ENCODE measurements at regions not wholly inside any gene's neighbourhood (a gene's known extent, or its start where the extent isn't known, plus 50 kb on each side); places are given as distances from the start of the nearest gene placed in this dataset.
A peak's percentile ranks its signal among the peaks of the same experiment; 100 is the strongest.
"Not testable (repeated sequence)": the region's sequence is repeated elsewhere in the genome, so short reads cannot be mapped to it uniquely, and the experiment has no call there.

DNA sequence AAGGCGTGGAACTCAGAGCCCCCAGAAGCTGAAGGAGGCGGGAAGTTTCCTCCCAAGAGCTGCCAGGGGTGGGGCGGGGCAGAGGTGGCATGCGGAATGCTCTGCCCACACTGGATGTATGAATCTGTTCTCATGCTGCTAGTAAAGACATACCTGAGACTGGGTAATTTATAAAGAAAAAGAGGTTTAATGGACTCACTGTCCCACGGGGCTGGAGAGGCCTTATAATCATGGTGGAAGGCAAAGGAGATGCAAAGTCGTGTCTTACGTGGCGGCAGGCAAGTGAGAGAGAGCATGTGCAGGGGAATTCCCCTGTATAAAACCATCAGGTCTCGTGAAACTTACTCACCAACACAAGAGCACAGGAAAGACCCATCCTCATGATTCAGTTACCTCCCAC lies 57.6 kb downstream of the SMIM38 start:
- H3K4me3 Mint-ChIP-seq = no peak overlapping the region
- H3K27ac Mint-ChIP-seq = peak overlapping the region in 1 of 10 donors; percentile 13
- POLR2A ChIA-PET = interaction anchor here (1.1 kb wide), 1 partner anchor 111 kb away, joined by 3 read pairs; no protein-coding TSS in a partner anchor
- H3K27me3 Mint-ChIP-seq = peaks cover 2 to 21% (median 14%) of the 10 kb centered on the region in 5 donors
- ATAC-seq = no peak
- peaks cover 0 to 3% (median under 1%) of the 10 kb centered on the region in 9 donors for H3K9me3 Mint-ChIP-seq
- peaks cover 0 to 3% (median 0%) of the 10 kb centered on the region in 3 donors for H3K36me3 Mint-ChIP-seq
- H3K4me1 Mint-ChIP-seq = peaks cover 0 to 18% (median 8%) of the 10 kb centered on the region in 4 donors
- DNase-seq = no peak

DNA sequence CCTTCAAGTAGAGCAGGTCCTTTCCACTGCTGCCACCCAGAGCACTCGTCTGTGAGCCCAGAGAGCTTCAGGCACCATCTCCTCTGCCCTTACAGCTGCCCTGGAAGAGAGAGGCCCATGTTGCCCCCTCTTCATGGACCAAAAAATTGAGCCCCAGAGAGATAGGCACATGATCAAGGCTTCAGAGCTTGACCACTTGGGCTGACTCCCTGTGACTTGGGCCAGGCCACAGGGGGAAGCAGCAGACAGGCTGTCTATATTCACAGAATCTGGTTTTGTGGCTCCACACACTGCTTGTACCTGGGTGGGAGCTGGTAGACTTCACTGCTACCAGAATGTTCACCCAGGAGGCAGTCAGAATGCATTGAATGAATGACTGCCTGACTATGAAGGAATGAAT lies 58.2 kb downstream of the SMIM38 start:
- H3K27me3 Mint-ChIP-seq = peaks cover 2 to 21% (median 14%) of the 10 kb centered on the region in 5 donors
- H3K36me3 Mint-ChIP-seq = no peaks in the 10 kb centered on the region
- H3K4me3 Mint-ChIP-seq = no peak overlapping the region
- no peak for ATAC-seq
- no peak for DNase-seq
- no peaks in the 10 kb centered on the region for H3K9me3 Mint-ChIP-seq
- POLR2A ChIA-PET = interaction anchor here (1.1 kb wide), 1 partner anchor 112 kb away, joined by 3 read pairs; no protein-coding TSS in a partner anchor
- H3K4me1 Mint-ChIP-seq = peaks cover 0 to 18% (median 8%) of the 10 kb centered on the region in 4 donors
- H3K27ac Mint-ChIP-seq = no peak overlapping the region

DNA sequence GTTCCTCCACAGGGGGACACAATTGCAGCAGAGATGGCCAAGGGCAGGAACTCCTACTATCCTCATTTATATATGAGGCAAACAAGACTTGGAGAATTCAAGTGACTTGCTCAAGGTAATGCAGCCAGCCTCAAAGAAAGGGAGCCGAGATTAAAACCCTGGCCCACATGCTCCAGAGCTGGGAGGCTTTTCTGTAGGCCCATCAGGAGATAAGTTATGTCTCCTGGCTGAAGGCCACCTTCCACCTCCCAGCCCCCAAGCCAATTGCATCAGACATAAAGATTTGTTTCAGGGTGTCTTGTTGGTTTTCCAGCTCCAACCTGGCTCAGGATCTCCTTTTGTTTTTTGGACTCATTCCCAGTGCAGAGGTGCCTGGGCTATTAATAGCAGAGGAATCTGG lies 59.5 kb downstream of the SMIM38 start:
- Mint-ChIP-seq H3K27ac (no peak overlapping the region), H3K4me1 (peaks cover 0 to 18% (median 8%) of the 10 kb centered on the region in 4 donors), H3K36me3 (no peaks in the 10 kb centered on the region), H3K4me3 (no peak overlapping the region), H3K9me3 (no peaks in the 10 kb centered on the region), H3K27me3 (peaks cover 1 to 15% (median 8%) of the 10 kb centered on the region in 5 donors)
- POLR2A ChIA-PET = no interaction called here
- no peak for DNase-seq
- no peak for ATAC-seq

DNA sequence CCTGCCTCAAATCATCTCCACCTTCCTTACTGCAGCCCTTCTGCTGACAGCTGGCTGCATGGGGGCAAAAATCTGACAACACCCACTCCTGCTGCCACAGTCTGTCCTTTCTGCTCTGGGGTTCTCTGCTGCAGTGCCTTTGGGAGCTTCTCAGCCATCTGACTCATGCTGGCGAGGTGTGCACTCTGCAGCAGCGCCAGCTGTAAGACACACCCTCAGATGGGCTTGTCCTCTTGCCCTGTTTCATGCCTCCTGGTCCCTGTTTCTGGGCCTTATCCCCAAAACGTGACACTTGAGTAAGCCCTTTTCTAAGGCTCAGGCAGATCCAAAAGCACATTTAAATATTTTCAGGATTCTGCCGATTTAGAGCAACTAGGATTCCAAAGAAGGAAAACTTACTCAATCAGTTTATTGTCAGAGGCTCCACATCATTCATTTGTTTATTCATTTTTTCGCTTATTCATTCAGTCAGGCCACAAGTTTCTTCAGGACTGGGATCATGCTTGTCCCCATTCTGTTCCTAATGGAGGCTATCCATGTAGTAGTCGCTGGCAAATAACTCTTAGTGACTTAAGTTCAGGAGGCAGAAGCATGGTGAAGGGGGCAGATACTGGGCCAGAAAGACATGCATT lies 60.2 kb downstream of the SMIM38 start:
- peaks cover 1 to 12% (median 7%) of the 10 kb centered on the region in 5 donors for H3K27me3 Mint-ChIP-seq
- ATAC-seq = no peak
- DNase-seq = peak in 1 of 10 donors; percentile 5
- no peak overlapping the region for H3K4me3 Mint-ChIP-seq
- H3K4me1 Mint-ChIP-seq = peaks cover 0 to 18% (median 8%) of the 10 kb centered on the region in 4 donors
- H3K36me3 Mint-ChIP-seq = no peaks in the 10 kb centered on the region
- POLR2A ChIA-PET = no interaction called here
- H3K9me3 Mint-ChIP-seq = no peaks in the 10 kb centered on the region
- no peak overlapping the region for H3K27ac Mint-ChIP-seq

DNA sequence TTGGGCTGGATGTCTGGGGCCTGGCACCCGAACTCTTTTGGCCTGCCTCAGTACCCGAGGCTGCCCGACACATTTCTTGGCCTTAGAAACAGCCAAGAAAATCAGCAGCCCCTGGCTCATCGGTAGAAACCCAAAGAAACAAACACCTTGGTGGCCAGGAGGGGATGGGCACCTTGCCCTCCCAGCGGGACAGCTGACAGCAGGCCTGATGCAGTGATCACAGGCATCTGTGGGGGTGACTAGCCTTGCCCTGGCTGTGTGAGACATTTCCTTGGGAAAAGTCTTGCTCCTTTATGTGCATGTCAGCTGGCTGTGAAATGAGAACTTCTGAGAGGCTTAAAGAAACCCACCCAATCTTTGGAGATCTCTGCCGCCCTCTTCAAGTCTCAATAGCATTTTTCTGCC lies 60.9 kb downstream of the SMIM38 start:
- DNase-seq (no peak), ATAC-seq (no peak)
- no peak overlapping the region for H3K27ac Mint-ChIP-seq
- no peak overlapping the region for H3K4me3 Mint-ChIP-seq
- H3K27me3 Mint-ChIP-seq = peaks cover 0 to 12% (median 9%) of the 10 kb centered on the region in 5 donors
- no peaks in the 10 kb centered on the region for H3K36me3 Mint-ChIP-seq
- POLR2A ChIA-PET = no interaction called here
- no peaks in the 10 kb centered on the region for H3K9me3 Mint-ChIP-seq
- H3K4me1 Mint-ChIP-seq = peaks cover 0 to 18% (median 7%) of the 10 kb centered on the region in 4 donors

DNA sequence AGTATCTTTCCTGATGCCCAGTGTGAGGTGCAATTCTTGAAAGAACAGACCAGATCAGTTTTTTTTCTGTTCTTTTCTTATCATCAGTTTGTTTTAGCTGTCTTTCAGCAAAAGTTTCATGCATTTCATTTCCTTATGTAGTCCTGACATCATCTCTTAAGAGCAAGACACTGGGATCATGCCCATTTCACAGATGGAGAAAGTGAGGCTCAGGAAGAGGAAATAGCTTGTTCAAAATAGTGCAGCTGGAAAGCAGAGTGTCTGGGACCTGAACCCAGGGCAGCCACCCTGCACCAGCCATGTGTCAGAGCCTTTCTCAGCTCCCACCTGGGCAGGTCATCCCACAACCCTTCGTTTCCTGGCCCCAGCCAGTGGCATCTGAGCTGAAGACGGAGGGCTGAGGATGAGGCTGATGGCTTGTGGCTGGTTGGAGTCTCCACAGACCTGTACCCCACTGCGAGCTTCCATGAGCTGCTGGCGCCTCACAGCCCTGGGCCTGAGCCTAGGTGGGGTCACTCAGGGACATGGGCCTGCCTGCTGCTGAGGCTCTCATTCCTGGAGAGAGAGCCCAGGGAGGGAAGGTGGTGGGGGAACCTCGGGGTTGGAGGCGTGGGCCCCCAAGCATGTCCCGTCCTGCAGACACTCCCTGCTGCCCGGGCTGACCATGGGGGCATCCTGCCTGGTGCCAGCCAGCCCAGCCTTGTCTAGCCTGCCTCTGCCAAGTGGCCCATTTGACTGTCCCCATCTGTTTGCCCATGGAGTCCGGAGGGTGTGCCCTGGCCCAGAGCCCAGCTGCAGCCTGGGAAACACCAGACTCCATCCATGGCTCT lies 61.8 kb downstream of the SMIM38 start:
- POLR2A ChIA-PET = no interaction called here
- peaks cover 0 to 12% (median 2%) of the 10 kb centered on the region in 4 donors for H3K4me1 Mint-ChIP-seq
- H3K27ac Mint-ChIP-seq = no peak overlapping the region
- no peak overlapping the region for H3K4me3 Mint-ChIP-seq
- H3K36me3 Mint-ChIP-seq = no peaks in the 10 kb centered on the region
- H3K27me3 Mint-ChIP-seq = peaks cover 0 to 6% (median 6%) of the 10 kb centered on the region in 5 donors
- ATAC-seq = no peak
- DNase-seq = peak in 1 of 10 donors; percentile 15
- no peaks in the 10 kb centered on the region for H3K9me3 Mint-ChIP-seq

DNA sequence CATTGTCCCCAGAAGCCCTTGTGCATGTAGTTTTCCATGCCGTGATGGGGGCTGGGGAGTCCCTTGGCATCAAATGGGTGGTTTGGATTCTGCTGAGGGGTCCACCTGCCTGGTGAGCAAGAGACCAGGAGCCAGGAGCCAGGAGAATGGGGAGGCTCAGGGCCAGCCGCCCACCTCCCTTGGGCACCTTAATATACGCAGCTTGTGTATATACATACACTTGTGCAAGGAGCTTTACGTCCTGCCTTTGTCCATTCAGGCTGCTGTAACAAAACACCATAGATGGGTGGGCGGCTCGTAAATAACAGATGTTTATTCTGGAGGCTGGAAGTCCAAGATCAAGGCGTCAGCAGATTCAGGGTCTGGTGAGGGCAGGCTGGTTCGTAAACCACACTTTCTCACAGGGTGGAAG lies 62.5 kb downstream of the SMIM38 start:
- no peaks in the 10 kb centered on the region for H3K9me3 Mint-ChIP-seq
- ATAC-seq = no peak
- H3K4me1 Mint-ChIP-seq = peaks cover 0 to 4% (median 0%) of the 10 kb centered on the region in 4 donors
- H3K36me3 Mint-ChIP-seq = no peaks in the 10 kb centered on the region
- peak in 1 of 10 donors; percentile 11 for DNase-seq
- POLR2A ChIA-PET = no interaction called here
- H3K27ac Mint-ChIP-seq = no peak overlapping the region
- H3K4me3 Mint-ChIP-seq = no peak overlapping the region
- H3K27me3 Mint-ChIP-seq = peaks cover 0 to 3% (median 0%) of the 10 kb centered on the region in 5 donors

DNA sequence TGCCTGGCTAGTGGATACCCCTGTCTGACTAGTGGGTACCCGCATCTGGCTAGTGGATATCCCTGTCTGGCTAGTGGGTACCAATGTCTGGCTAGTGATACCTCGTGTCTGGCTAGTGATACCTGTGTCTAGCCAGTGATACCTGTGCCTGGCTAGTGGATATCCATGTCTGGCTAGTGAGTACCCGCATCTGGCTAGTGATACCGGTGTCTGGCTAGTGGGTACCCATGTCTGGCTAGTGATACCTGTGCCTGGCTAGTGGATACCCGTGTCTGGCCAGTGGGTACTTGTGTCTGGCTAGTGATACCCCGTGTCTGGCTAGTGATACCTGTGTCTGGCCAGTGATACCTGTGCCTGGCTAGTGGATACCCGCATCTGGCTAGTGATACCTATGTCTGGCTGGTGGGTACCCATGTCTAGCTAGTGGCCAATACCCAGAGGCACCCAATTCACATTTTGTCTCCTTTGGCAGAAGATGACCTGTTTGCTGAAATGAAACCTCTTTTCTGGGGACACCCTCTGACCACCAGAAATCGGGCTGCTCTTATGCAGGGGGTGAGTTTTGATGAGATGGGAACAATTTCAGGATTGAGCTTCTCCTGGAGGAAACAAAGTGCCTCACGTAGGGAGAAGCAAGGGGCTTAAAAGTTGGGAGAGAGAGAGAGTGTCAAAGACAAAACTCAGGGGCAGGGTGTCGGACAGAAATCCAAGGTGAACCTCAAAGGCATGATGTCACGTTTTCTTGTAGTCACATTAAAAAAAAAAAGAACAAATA lies 63.4 kb downstream of the SMIM38 start:
- no peaks in the 10 kb centered on the region for H3K9me3 Mint-ChIP-seq
- no peak for ATAC-seq
- POLR2A ChIA-PET = no interaction called here
- no peak overlapping the region for H3K27ac Mint-ChIP-seq
- DNase-seq = peak in 1 of 10 donors; percentile 6
- H3K4me1 Mint-ChIP-seq = no peaks in the 10 kb centered on the region
- no peak overlapping the region for H3K4me3 Mint-ChIP-seq
- no peaks in the 10 kb centered on the region for H3K36me3 Mint-ChIP-seq
- peaks cover 0 to 3% (median 0%) of the 10 kb centered on the region in 5 donors for H3K27me3 Mint-ChIP-seq

DNA sequence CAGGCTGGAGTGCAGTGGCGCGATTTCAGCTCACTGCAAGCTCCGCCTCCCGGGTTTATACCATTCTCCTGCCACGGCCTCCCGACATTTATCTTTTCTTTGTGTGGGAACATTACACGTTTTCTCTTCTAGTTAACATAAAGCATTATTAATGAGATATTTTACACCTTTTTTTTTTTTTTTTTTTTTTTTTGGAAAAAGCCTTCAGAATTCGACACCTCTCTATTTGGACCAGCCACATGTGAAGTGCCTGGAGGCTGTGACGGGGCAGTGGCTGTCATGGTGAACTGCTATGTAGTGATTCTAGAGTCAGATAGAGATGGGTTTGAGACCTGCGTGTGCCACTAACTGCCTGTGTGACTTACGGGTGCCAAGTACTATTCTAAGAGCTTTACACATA lies 64.3 kb downstream of the SMIM38 start:
- DNase-seq = no peak
- no peaks in the 10 kb centered on the region for H3K4me1 Mint-ChIP-seq
- no peak for ATAC-seq

DNA sequence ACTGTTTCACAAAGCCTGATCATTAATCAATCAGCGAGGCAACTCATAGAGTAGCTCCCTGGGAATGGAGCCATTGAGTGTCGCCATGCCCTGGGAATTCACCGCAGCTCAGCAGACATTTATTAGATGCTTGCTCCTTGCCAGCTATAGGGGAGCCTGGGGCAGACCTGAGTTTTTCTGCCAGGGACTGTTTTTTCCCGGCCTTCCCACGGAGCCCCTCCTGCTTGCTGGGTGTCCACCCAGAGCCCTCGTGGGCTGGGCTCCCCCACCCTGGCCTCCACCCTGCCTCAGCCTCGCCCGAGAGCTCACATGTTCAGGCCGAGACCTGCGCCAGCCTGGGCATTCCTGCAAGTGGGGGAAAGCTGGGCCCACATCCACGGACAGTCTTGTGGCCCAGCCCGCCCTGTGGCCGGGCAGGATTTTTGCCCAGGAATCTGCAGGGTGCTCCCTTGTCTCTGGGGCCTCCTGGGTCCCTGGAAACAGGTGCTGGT lies 64.9 kb downstream of the SMIM38 start:
- H3K4me1 Mint-ChIP-seq = no peaks in the 10 kb centered on the region
- H3K4me3 Mint-ChIP-seq = no peak overlapping the region
- peaks cover 0 to 11% (median 0%) of the 10 kb centered on the region in 9 donors for H3K9me3 Mint-ChIP-seq
- POLR2A ChIA-PET = no interaction called here
- ATAC-seq = no peak
- peaks cover 0 to 7% (median 2%) of the 10 kb centered on the region in 5 donors for H3K27me3 Mint-ChIP-seq
- H3K36me3 Mint-ChIP-seq = peaks cover 0 to 9% (median 0%) of the 10 kb centered on the region in 3 donors
- DNase-seq = peak in 1 of 10 donors; percentile 13
- no peak overlapping the region for H3K27ac Mint-ChIP-seq

More for the DNA sequence above, 64.3 kb downstream of the SMIM38 start:
- peaks cover 0 to 4% (median 0%) of the 10 kb centered on the region in 5 donors for H3K27me3 Mint-ChIP-seq
- H3K4me3 Mint-ChIP-seq = no peak overlapping the region
- peaks cover 0 to 5% (median 0%) of the 10 kb centered on the region in 9 donors for H3K9me3 Mint-ChIP-seq
- peaks cover 0 to 5% (median 0%) of the 10 kb centered on the region in 3 donors for H3K36me3 Mint-ChIP-seq
- POLR2A ChIA-PET = no interaction called here
- no peak overlapping the region for H3K27ac Mint-ChIP-seq

DNA sequence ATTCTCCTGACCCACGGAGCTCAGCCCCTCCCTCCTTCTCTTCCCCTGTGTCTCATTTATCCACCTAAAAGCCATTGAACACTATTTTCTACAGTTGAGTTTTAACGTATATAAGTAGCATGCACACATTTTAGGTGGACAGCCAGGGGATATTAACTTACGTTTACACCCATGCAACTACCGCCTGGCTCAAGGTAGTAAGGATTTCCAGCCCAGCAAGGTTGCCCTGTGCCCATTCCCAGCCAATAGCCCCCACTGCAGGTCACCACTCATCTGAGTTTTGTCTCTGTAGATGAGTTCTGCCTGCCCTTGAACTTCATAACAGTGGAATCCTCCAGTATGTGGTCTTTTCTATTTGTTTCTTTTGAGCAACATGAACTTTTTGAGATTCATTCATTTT lies 65.4 kb downstream of the SMIM38 start:
- Mint-ChIP-seq H3K36me3 (peaks cover 0 to 14% (median 4%) of the 10 kb centered on the region in 3 donors), H3K4me1 (no peaks in the 10 kb centered on the region), H3K27ac (no peak overlapping the region), H3K27me3 (peaks cover 1 to 11% (median 4%) of the 10 kb centered on the region in 5 donors), H3K4me3 (no peak overlapping the region), H3K9me3 (peaks cover 0 to 15% (median 4%) of the 10 kb centered on the region in 9 donors)
- peak in 1 of 10 donors; percentile 4 for DNase-seq
- POLR2A ChIA-PET = no interaction called here
- no peak for ATAC-seq

DNA sequence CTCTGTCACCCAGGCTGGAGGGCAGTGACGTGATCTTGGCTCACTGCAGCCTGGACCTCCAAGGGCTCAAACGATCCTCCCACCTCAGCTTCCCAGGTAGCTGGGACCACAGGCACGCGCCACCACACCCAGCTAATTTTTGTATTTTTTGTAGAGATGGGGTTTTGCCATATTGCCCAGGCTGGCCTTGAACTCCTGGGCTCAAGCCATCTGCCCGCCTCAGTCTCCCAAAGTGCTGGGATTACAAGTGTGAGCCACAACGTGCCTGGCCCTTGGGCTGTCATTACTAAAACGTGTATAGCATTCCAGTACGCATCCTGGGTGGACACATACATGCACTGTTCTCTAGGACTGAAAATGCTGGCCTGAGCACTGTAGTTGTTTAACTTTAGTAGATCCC lies 65.9 kb downstream of the SMIM38 start:
- H3K9me3 Mint-ChIP-seq = peaks cover 3 to 21% (median 7%) of the 10 kb centered on the region in 9 donors
- H3K4me1 Mint-ChIP-seq, H3K4me3 Mint-ChIP-seq, POLR2A ChIA-PET, ATAC-seq: not testable (repeated sequence)
- H3K27me3 Mint-ChIP-seq = peaks cover 5 to 16% (median 8%) of the 10 kb centered on the region in 5 donors
- H3K36me3 Mint-ChIP-seq = peaks cover 0 to 19% (median 7%) of the 10 kb centered on the region in 3 donors
- H3K27ac Mint-ChIP-seq = peak overlapping the region in 1 of 10 donors; percentile 46
- peak in 1 of 10 donors; percentile 3 for DNase-seq

Data from naive thymus-derived CD8-positive, alpha-beta T cell (primary cell).